WTC11 (cell line): ENCODE measurements at regions not wholly inside any gene's neighbourhood (a gene's known extent, or its start where the extent isn't known, plus 50 kb on each side); places are given as distances from the start of the nearest gene placed in this dataset.

Source experiments
- ATF1 ChIP-seq: sonication (generic); formaldehyde crosslinking; IDR thresholded peaks from 2 replicates; pipeline ENCODE4 v1.8.1; 2023; ENCODE audit warnings: mild to moderate bottlenecking, moderate library complexity, missing genetic modification reagents
- CREB1 ChIP-seq: sonication (generic); formaldehyde crosslinking; IDR thresholded peaks from 2 replicates; pipeline ENCODE4 v1.8.0; 2023; ENCODE audit warnings: mild to moderate bottlenecking, missing genetic modification reagents
- ELF4 ChIP-seq: sonication (generic); formaldehyde crosslinking; IDR thresholded peaks from 2 replicates; pipeline ENCODE4 v1.8.1; 2022; ENCODE audit warnings: low read depth, mild to moderate bottlenecking, moderate library complexity, missing genetic modification reagents
- MXD4 ChIP-seq: fragments of 250-450 bp; sonication (Bioruptor Pico); IDR thresholded peaks from 2 replicates; pipeline ENCODE4 v1.8.0; 2021; ENCODE audit warnings: mild to moderate bottlenecking, moderate library complexity, borderline replicate concordance
- MYBL2 ChIP-seq: sonication (generic); formaldehyde crosslinking; IDR thresholded peaks from 2 replicates; pipeline ENCODE4 v1.8.1; 2023; ENCODE audit warnings: mild to moderate bottlenecking, moderate library complexity, missing genetic modification reagents
- PRRX2 ChIP-seq: fragments of 250-450 bp; sonication (Bioruptor Pico); IDR thresholded peaks from 2 replicates; pipeline ENCODE4 v1.8.0; 2021; ENCODE audit warnings: mild to moderate bottlenecking
- SOX15 ChIP-seq: fragments of 250-450 bp; sonication (Bioruptor Pico); IDR thresholded peaks from 2 replicates; pipeline ENCODE4 v1.9.0; 2021; ENCODE audit warnings: mild to moderate bottlenecking
- TF ChIP-seq, protein P1 (sequence below): fragments of 200-600 bp; IDR thresholded peaks from 2 replicates; pipeline ENCODE4 v1.8.0; 2022; ENCODE audit warnings: antibody characterized with exemption
- TF ChIP-seq, protein P2 (sequence below): fragments of 250-450 bp; sonication (Bioruptor Pico); IDR thresholded peaks from 2 replicates; pipeline ENCODE4 v2.1.2; 2022; ENCODE audit warnings: mild to moderate bottlenecking, moderate library complexity

DNA sequence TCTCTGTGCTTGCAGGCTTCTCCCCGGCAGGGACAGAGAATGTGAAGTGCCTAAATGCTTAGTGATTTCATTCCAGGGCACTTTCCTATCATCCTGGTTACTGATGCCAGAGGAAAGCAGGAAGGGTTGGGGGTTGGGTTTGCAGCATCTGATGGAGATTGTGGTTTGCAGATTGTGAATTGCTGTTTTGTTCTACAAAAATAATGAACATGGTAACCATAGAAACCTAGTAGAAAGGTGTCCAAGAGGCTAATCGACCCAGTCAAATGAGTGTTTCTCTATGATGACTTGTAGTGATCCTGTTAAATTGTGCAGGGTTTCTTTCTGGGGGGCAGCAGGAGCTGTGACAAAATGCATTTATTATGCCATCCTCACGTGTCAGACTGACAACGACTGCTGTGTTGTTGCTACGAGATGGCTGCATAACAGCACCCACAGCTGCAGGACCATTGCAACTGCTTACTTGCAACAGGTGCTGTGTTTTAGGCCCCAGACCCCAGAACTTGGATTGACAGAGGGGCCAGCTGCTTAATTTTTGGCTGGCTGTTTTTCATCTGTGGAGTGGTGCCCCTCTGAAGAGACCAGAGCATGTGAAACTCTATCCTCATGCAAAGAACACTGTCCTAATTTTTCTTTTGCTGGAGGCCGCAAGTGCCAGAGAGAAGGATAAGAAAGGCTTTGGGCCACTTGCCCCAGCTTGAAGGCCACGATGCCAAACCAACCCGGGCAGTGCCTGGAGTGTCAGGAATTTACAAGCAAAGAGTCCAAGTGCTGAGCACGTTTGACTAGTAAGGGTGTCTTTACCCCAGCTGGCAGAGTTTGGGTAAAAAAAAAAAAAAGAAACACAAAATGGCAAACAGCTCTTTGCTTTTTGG lies 397.8 kb downstream of the GADD45G start:
- TF ChIP-seq SOX15 (CRISPR knock-in tag) (no peak), ELF4 (CRISPR knock-in tag) (no peak), ATF1 (no peak), CREB1 (no peak), PRRX2 (no peak), MXD4 (CRISPR knock-in tag) (no peak), MYBL2 (CRISPR knock-in tag) (no peak)
- TF ChIP-seq, protein P1, sequence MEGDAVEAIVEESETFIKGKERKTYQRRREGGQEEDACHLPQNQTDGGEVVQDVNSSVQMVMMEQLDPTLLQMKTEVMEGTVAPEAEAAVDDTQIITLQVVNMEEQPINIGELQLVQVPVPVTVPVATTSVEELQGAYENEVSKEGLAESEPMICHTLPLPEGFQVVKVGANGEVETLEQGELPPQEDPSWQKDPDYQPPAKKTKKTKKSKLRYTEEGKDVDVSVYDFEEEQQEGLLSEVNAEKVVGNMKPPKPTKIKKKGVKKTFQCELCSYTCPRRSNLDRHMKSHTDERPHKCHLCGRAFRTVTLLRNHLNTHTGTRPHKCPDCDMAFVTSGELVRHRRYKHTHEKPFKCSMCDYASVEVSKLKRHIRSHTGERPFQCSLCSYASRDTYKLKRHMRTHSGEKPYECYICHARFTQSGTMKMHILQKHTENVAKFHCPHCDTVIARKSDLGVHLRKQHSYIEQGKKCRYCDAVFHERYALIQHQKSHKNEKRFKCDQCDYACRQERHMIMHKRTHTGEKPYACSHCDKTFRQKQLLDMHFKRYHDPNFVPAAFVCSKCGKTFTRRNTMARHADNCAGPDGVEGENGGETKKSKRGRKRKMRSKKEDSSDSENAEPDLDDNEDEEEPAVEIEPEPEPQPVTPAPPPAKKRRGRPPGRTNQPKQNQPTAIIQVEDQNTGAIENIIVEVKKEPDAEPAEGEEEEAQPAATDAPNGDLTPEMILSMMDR: no peak
- TF ChIP-seq, protein P2, sequence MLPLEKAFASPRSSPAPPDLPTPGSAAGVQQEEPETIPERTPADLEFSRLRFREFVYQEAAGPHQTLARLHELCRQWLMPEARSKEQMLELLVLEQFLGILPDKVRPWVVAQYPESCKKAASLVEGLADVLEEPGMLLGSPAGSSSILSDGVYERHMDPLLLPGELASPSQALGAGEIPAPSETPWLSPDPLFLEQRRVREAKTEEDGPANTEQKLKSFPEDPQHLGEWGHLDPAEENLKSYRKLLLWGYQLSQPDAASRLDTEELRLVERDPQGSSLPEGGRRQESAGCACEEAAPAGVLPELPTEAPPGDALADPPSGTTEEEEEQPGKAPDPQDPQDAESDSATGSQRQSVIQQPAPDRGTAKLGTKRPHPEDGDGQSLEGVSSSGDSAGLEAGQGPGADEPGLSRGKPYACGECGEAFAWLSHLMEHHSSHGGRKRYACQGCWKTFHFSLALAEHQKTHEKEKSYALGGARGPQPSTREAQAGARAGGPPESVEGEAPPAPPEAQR: no peak
